Urothelium cell line (cell line): ENCODE measurements at regions not wholly inside any gene's neighbourhood (a gene's known extent, or its start where the extent isn't known, plus 50 kb on each side); places are given as distances from the start of the nearest gene placed in this dataset.

Experiments
- DNase-seq: peaks from one replicate; pipeline ENCODE4 v3.0.0; 2011; ENCODE audit warnings: low spot score, mixed read lengths
- FAIRE-seq: peaks from 2 replicates; lab custom pipeline; 2011; peaks lifted over from hg19 to GRCh38; lab: Jason Lieb, UNC

DNA sequence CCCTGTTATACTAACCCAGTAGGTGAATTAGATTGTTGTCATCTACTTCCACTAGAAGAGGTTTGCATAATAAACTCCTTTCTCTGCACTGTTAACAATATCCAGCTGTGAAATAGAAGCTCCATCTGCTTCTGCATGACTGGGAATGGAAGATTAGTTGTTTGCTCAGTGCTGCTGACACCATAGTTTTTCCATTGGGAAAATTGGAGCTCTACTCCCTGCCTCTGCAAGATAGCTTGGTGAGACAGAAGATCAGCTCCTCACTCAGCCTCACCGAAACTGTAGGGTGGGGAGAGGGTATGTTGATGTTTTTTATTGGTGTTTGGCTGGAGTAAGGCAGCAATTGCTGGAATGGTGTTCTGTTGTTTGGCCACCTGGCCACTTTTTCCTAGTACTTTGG is 331.6 kb upstream of the ADAMTS5 start:
- FAIRE-seq (no peak), DNase-seq (no peak)

DNA sequence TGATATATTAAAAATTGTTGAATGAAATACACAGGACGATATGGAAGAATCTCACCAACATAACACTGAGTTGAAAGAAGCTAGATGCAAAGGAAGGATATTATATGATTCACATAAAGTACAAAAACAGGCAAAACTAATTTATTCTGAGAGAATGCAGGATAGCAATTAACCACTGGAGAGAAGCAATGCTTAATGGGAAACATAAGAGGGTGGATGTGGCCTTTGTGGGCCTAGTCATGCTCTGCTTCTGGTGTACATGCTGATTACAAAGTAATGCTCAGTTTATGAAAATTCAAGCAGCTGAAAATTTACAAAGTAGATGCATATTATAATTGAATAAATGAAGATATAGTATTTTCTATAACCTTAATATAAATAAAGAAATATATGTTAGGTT is 326.4 kb upstream of the ADAMTS5 start:
- DNase-seq (no peak), FAIRE-seq (no peak)

DNA sequence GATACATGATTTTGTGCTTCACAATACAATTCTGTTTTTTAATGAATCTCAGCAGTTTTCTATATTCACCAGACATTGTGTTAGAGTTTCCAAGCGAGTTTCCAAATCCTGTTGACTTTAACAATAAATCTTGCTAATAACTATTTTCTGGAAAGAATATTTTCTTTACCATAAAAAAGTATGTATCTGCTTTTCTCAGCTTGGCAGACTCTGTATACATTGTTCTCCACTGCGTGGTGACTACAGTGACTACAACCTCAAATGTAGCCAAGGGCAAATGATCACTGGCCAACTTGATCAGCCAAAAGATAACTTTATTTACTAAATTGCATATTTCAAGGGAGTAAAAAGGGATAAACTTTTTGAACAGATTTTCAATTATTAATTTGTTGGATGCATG is 325.9 kb upstream of the ADAMTS5 start:
- FAIRE-seq = no peak

DNA sequence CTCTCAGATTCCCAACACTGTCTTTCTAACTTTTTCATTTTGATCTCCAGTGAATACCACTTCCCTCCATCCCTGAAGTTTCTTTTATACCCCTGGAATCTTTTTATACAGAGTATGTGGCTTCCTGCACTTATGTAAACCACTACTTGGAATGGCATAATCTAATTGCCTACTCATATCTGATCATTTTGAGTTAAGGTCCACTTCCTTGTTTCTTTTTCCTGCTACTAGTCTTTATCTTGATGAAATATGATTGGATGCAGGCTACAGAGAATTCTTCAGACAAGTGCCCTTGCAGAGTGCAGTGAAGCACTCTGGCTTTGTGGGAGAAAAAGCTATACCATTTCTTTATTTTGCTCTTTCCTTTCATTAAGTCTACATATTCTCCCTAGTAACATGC is 325.3 kb upstream of the ADAMTS5 start:
- no peak for DNase-seq
- no peak for FAIRE-seq

More for the DNA sequence above, 325.9 kb upstream of the ADAMTS5 start:
- no peak for DNase-seq

DNA sequence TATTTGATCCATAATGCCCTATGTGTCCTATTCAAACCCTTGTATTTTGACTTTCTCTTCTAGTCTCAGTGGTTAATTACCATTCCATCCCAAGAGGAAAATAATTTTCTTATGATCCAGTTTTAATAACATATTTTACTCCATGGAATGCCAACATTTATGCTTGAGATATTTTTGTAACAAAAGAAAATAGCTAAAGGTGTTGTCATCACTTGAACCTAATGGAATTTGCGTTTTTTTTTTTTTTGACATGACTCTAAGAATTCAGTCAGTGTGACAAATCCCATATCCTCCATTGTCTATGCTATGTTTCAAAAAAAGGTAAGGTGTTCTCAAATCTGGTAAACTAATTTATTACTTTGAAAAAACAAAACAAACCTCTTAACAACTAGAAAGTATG is 324.1 kb upstream of the ADAMTS5 start:
- DNase-seq (no peak), FAIRE-seq (no peak)

DNA sequence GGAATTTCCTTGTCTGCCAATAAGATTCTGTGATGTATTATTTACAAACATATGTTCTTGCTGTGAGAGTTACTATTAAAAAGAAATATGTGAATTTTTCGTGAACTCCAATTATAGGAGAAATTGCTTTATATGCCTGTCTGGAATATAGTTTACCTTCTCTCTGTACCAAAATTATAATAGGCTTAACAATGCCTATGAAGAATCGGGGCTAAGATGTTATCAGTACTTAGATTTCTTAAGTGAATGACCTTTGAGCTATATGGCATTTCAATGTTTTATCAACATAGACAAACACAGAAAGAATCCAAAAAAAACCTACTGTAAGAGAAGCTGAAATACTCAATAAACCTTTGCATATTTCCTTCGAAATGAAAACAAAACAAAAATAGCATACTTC is 323.1 kb upstream of the ADAMTS5 start:
- DNase-seq (no peak), FAIRE-seq (no peak)

DNA sequence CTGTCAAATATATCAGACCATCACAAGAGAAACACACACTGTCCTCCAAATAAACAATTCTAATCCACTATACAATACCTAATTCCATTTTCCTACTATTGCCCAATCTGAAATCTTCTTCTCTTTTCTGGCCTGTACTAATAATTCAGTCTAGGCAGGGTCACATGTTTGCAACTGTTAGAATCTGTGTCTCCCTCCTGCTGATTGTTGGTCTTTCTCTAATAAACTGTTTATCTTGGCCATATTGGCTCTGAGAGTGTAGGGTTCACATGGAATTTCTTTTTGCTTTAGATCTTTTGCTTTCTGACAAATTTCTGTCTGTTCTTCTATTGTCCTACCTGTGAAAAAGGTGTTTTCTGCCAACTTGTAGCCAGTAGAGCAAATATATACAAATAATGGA is 319.9 kb upstream of the ADAMTS5 start:
- DNase-seq (no peak), FAIRE-seq (no peak)

DNA sequence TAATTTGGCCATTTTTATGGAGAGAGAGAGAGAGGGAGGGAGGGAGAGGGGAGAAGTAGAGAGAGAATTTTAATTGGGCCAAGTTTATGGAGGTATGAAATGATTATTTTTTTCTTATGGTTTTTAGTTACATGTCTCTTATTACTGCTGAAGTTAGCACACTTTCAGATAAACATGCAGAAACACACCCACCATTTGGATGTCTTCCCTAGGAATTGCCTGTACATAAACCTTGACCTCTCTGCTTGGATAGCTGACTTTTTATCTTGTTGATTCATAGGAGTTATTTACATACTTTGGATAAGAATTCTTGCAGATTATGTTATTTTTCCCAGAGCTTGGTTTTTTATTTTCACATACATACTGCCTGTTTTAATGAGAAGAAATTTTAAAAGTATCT is 310.2 kb upstream of the ADAMTS5 start:
- no peak for DNase-seq
- FAIRE-seq = no peak

DNA sequence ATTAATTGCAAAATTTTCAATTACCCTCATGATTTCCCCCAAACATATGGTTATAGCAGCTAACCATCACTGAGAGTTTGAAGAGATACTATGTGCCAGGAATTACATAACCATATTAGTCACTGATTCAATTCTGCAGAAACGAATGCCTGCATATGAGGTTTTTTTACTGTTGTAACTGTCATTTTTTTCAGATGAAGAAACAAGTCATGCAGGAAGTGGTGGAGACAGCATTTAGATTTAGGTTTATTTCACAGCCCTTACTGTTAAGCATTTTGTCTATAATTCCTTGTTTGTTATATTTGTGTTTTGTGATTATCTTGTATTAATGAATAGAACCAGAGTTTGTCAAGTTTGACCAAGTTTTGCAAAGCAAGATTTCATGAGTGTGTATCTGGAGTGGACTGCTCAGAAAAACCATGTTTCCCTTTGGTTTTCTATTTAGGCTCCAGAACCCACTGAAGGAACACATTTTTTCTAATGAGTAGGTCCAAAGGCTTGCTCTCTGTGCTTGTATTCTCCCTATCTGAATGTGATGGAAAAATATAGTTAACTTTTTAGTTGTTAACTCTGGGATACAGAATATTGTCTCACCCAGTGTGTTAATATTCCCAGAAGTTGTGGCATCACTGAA is 308.5 kb upstream of the ADAMTS5 start:
- DNase-seq (peak; percentile 68), FAIRE-seq (no peak)

DNA sequence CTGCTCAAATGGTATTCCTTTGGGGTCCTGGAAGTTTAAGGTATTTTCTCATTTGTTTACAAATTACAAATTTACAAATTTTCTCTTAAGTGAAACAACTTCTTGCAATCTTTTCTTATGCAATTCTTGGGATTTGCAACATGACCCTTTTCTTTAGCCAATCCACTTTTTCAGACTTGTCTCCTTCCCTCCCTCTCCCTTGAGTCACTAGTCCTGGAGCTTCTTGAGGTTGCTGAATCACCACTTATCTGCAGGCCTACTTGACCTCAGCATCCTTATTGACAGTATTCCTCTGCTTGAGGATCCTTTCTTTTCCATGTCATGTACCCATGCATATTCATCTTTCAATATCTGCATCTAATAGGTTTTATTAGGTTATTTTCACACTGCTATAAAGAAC is 302.8 kb upstream of the ADAMTS5 start:
- FAIRE-seq = no peak
- peak; percentile 48 for DNase-seq

DNA sequence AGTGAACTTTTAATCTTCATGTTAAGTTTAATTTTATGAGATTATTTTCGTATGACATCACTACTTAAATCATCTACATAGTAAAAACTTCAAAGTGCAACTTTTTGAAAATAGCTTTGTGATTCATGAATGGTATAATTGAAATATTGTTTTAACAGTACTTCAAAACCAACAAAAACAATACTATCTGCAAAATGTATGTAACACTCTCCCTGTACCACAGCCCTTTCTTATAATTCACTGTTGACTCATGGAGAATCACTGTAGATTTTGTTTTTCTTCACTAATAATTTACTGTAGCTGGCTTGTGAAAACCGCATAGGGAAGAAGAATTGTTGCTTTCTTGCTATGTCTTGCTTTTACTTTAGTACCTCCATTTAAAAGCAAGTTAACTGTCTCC is 301.4 kb upstream of the ADAMTS5 start:
- no peak for DNase-seq
- FAIRE-seq = no peak

DNA sequence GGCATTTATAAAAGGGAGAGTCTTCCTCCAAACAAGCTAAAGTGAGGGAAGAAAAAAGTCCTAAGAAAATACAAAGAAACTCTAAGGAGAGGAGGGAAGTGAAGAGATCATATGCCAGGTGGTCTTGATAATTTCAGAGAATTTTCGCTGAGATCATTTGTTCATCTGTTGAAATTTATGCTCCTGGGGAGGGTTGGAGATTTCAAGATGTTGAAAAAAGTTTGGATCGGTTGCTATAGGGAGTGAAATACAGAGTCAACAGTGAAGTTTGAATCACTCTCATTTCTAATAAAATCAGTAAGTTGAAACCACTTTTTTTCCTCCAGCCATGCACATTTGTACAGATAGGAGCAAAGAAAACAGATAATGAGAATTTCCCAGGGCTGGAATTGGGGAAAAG is 299.1 kb upstream of the ADAMTS5 start:
- FAIRE-seq = no peak
- DNase-seq = no peak

DNA sequence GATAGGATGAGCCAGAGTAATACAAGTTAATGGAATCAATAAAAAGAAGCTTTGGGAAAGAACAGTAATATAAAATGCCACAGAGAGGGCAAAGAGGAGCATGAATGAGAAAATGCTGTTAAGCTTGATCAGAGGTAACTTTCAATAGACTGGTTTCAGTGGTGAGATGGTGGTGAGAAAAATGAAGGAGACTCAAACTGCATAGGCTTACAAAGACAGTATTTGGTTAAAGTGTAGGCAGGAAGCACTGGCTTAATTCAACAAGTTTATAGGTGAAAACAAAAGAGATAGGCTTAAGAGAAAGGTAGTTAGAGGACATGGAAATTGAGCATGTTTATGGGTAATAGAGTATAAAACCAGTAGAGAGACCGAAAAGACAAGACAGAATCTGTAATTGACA is 298.6 kb upstream of the ADAMTS5 start:
- DNase-seq (no peak), FAIRE-seq (no peak)

DNA sequence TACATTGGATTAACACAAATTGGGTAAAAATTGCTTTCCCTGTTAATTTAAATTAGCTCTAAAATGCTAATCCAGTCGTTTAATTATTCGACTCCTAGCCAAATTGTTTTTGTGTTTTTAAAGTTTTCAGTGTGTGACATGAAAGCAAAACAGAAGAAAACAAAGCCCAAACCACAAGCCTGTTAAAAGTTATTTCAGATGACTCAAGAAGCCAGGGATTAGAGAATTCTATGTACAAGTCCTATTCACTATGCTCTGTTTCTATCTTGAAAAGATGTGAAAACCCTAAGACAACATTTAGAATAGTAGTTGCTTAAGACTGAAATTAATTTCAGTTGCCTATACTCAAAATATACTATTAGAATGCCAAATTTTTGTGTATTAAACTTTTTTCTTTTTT is 294.8 kb upstream of the ADAMTS5 start:
- no peak for FAIRE-seq
- DNase-seq = no peak

DNA sequence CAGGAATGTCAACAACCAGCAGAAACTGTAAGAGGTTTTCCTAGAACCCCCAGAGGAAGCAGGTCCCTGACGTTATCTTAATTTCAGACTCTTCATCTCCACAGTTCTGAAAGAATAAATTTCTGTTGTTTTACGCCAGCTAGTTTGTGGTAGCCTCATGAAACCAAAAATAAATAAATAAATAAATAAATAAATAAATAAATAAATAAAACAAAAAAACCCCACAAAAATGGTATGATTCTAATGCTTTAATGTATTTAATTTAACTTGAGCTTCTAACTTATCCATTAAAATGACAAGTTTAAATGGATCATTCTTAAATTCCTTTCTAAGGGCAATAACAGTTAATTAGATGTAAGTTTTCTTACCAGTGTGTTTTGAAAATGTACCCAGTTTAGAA is 293.8 kb upstream of the ADAMTS5 start:
- DNase-seq (no peak), FAIRE-seq (no peak)

DNA sequence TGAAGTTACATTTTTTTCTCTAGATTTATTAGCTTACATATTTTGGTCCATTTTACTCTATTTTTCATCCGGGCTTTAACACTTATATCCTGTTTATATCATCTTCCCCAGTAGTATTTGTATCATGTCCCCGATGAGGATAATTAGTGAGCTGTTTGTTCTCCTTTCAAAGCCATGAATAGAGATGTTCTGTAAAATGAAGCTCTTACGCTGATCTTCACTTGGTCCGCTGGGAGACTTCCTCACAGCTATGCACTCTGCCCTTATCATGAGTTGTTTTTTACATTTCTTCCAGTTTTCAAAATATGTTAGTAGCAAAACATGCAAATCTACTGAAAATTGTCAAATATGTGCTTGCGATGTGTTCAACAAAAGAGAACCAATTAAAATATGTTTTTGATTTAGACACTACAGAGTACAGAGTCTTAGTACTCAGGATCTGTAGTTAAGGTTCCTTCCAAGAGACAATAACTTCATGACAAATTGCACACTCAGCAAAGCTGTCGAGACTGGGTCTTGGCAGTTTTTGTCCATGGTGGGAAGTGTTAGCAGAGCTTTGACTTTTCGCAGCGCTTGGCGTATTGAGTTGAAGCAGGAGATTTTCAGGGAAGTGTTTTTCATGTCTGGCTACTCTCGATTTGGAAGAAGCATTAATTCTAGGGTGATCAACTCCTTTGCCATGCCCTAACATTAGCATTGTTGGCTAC is 292.0 kb upstream of the ADAMTS5 start:
- DNase-seq (no peak), FAIRE-seq (no peak)

DNA sequence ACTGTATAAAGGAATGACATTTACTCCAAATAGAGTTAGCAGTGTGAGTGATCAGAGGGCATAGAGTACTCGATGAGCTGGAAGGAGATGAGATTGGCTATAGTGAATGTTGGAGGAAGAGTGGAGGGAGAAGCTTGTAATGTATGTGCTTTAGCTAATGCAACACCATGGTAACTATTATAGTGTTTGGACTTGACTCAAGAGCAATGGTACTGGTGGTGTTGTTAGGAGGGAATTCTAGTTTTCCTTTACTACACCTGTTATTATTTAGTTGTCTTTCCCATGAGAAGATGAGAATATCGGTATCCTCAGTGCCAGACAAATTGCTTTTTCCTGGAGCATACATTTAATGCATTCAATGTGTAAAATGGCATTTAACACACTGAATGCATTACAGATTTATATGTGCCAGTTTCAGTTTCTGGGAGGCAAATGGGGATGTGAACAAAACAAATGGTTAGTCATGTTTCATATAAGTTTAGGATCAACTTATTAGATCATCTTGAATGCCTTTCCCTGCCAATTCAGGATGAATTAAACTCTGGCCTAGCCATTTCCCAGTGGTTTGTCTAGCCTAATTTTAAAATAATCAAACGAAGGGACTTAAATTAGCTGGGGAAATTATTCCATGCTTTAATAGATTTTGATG is 291.1 kb upstream of the ADAMTS5 start:
- FAIRE-seq (peak; percentile 50), DNase-seq (no peak)

DNA sequence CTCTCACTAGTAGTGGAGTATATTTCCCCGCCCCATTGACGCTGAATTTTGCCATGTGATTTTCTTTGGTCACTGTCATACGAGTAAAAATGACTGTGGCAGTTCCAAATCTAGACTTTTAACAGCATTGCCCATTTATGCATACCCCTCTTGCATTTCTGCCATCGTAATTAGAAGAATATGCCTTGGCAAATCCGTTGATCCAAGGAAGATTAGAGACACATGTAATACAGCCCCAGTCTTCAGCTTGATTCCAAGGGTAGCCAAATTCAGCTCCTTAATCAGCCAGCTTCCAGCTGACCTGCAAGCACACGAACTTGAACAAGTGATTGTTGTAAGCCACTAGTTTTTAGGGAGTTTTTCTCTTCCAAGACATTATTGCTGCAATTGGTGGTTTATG is 290.3 kb upstream of the ADAMTS5 start:
- FAIRE-seq (no peak), DNase-seq (no peak)

DNA sequence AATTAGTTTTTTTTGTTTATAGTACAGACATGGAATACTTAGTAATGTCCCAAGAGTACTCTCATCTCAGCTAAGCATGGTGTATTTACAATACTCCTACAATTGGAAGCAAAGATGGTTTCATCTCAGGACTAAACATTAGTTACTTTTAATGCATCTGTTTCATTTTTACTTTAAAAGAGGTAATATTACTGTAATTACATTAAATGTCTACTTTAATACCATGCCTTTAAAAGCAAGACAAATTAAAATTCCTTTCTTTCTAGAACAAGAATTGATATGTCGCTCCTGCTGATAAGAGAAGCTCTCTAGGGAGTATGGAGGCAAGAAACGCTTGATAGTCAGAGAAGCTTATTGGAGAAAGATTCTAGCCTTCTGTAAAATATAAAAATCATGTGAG is 284.9 kb upstream of the ADAMTS5 start:
- no peak for DNase-seq
- FAIRE-seq = no peak

DNA sequence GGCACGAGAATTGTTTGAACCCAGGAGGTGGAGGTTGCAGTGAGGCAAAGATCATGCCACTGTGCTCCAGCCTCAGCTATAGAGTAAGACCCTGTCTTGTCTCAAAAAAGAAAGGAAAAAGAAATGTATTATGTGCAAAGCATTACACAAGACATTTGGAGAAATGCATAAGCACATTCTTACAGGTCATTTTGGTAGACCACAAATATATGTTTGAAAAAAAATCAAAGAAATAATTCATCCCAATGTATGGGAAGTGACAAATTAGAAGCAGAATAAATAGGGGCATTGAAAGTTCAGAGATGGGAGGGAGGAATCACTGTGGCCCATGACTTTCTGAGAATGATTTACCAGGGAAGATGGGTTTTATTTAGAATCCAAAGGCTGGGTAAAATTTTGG is 283.5 kb upstream of the ADAMTS5 start:
- FAIRE-seq = no peak
- no peak for DNase-seq

DNA sequence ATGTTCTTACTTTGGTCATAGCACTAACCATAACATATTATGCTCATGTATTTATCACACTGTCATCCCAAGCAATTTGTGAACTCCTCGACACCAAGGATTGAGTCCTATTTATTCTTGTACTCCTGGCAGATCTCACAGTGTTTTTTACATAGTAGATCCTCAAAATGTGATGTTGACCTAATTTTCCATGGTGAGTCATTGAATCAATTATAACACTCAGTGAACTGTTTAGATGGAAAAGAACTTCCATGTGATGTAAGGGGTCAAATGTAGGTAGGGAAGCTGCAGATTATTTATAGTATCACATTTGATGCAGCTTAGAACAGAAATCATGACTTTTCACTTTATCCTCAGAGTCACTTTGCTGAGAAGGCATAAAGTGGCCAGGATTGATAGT is 281.9 kb upstream of the ADAMTS5 start:
- DNase-seq (no peak), FAIRE-seq (no peak)

DNA sequence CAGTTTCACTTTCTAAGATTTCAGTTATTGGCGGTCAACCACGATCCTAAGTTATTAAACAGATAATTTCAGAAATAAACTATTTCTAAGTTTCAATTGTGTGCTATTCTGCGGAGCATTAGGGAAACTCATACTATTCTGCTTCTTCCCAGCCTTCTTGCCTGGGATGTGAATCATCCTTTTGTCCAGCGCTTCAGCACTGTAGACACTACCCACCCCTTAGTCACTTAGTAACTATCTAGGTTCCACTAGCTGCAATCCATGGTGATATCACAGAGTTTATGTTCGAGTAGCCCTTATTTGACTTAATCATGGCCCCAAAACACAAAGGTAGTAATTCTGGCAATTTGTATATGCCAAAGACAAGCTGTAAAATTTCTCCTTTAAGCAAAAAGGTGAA is 279.9 kb upstream of the ADAMTS5 start:
- DNase-seq (peak; percentile 20), FAIRE-seq (no peak)
